ENCODE measurements at regions not wholly inside any gene's neighbourhood (a gene's known extent, or its start where the extent isn't known, plus 50 kb on each side); places are given as distances from the start of the nearest gene placed in this dataset.

DNA sequence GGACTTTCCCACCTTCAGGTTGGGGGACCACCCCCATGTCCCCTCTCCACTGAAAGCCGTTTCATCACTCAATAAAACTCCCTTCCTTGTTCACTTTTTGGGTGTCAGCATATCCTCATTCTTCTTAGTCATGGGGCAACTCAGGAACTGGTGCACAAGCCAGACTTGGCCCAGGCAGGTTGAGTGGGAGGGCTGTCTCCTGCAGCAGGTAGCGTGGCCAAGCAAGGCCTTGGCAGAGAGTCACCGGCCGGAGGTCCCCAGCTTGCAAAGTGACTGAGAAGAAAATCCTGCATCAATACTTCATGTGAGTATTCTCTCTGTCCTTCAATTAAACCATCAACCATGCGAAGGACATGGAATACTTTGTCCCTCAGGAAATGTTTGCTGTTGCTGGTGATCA lies 148.9 kb downstream of the RHOU start:
- TF ChIP-seq, protein P1, sequence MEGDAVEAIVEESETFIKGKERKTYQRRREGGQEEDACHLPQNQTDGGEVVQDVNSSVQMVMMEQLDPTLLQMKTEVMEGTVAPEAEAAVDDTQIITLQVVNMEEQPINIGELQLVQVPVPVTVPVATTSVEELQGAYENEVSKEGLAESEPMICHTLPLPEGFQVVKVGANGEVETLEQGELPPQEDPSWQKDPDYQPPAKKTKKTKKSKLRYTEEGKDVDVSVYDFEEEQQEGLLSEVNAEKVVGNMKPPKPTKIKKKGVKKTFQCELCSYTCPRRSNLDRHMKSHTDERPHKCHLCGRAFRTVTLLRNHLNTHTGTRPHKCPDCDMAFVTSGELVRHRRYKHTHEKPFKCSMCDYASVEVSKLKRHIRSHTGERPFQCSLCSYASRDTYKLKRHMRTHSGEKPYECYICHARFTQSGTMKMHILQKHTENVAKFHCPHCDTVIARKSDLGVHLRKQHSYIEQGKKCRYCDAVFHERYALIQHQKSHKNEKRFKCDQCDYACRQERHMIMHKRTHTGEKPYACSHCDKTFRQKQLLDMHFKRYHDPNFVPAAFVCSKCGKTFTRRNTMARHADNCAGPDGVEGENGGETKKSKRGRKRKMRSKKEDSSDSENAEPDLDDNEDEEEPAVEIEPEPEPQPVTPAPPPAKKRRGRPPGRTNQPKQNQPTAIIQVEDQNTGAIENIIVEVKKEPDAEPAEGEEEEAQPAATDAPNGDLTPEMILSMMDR (conservative IDR thresholded peaks at IDR 0.05; ENCODE audit: low read depth in 2 of 2): no peak
- TF ChIP-seq POLR2AphosphoS5 (IDR thresholded peaks at IDR 0.05; ENCODE audit: low read depth): no peak
- no peak for TF ChIP-seq EZH2 (IDR thresholded peaks at IDR 0.05; ENCODE audit: low read depth, unreplicated experiment)
- no peak for TF ChIP-seq ZNF114 (CRISPR knock-in tag; IDR thresholded peaks at IDR 0.05)
- no peak for TF ChIP-seq JUNB (IDR thresholded peaks at IDR 0.05; ENCODE audit: unreplicated experiment)
- TF ChIP-seq CREB1 (CRISPR knock-in tag; IDR thresholded peaks at IDR 0.05; ENCODE audit: low read depth): no peak
- TF ChIP-seq, protein P2, sequence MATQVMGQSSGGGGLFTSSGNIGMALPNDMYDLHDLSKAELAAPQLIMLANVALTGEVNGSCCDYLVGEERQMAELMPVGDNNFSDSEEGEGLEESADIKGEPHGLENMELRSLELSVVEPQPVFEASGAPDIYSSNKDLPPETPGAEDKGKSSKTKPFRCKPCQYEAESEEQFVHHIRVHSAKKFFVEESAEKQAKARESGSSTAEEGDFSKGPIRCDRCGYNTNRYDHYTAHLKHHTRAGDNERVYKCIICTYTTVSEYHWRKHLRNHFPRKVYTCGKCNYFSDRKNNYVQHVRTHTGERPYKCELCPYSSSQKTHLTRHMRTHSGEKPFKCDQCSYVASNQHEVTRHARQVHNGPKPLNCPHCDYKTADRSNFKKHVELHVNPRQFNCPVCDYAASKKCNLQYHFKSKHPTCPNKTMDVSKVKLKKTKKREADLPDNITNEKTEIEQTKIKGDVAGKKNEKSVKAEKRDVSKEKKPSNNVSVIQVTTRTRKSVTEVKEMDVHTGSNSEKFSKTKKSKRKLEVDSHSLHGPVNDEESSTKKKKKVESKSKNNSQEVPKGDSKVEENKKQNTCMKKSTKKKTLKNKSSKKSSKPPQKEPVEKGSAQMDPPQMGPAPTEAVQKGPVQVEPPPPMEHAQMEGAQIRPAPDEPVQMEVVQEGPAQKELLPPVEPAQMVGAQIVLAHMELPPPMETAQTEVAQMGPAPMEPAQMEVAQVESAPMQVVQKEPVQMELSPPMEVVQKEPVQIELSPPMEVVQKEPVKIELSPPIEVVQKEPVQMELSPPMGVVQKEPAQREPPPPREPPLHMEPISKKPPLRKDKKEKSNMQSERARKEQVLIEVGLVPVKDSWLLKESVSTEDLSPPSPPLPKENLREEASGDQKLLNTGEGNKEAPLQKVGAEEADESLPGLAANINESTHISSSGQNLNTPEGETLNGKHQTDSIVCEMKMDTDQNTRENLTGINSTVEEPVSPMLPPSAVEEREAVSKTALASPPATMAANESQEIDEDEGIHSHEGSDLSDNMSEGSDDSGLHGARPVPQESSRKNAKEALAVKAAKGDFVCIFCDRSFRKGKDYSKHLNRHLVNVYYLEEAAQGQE (IDR thresholded peaks at IDR 0.05; ENCODE audit: unreplicated experiment): no peak
- no peak for TF ChIP-seq EZH2phosphoT487 (IDR thresholded peaks at IDR 0.05; ENCODE audit: unreplicated experiment)
- no peak for TF ChIP-seq ETS1 (IDR thresholded peaks at IDR 0.05)
- TF ChIP-seq ZNF331 (CRISPR knock-in tag; IDR thresholded peaks at IDR 0.05; ENCODE audit: low read depth): no peak

Data from GM23338 (cell line).